ENCODE measurements at regions not wholly inside any gene's neighbourhood (a gene's known extent, or its start where the extent isn't known, plus 50 kb on each side); places are given as distances from the start of the nearest gene placed in this dataset.

GRCh38 chr7:17501441-17502212 lies 203.2 kb downstream of the AHR start:
- H3K36me3 ChIP-seq = no peaks in the 10 kb centered on the region
- no peaks in the 10 kb centered on the region for H3K27me3 ChIP-seq
- no peak for DNase-seq (ENCODE audit: extremely low spot score in 2 of 2)
- intact Hi-C loops (cut with DNase I) = no loop called here
- TF ChIP-seq POLR2A (IDR thresholded peaks at IDR 0.05) = no peak
- no peak for TF ChIP-seq CTCF (IDR thresholded peaks at IDR 0.05)
- TF ChIP-seq POLR2AphosphoS5 (IDR thresholded peaks at IDR 0.05; ENCODE audit: insufficient read depth in 1 of 2, low read depth in 1 of 2) = no peak
- no peak overlapping the region for H3K27ac ChIP-seq
- no peak overlapping the region for H3K4me3 ChIP-seq
- H3K4me1 ChIP-seq = peaks cover 27% of the 10 kb centered on the region
- no peaks in the 10 kb centered on the region for H3K9me3 ChIP-seq

- no peak for DNase-seq (ENCODE audit: extremely low spot score in 2 of 2)
- Histone ChIP-seq H3K4me3 (no peak overlapping the region), H3K36me3 (no peaks in the 10 kb centered on the region), H3K4me1 (peaks cover 19% of the 10 kb centered on the region), H3K27ac (no peak overlapping the region), H3K9me3 (no peaks in the 10 kb centered on the region), H3K27me3 (no peaks in the 10 kb centered on the region)
- intact Hi-C loops (cut with DNase I) = no loop called here
- TF ChIP-seq CTCF (IDR thresholded peaks at IDR 0.05) (no peak), POLR2A (IDR thresholded peaks at IDR 0.05) (no peak), POLR2AphosphoS5 (IDR thresholded peaks at IDR 0.05; ENCODE audit: insufficient read depth in 1 of 2, low read depth in 1 of 2) (no peak)
These were observed 204.0 kb downstream of the AHR start for GRCh38 chr7:17502213-17503060.

- Histone ChIP-seq H3K4me1 (peaks cover 4% of the 10 kb centered on the region), H3K27ac (no peak overlapping the region), H3K4me3 (no peak overlapping the region), H3K27me3 (no peaks in the 10 kb centered on the region), H3K9me3 (no peaks in the 10 kb centered on the region), H3K36me3 (no peaks in the 10 kb centered on the region)
- TF ChIP-seq POLR2AphosphoS5 (IDR thresholded peaks at IDR 0.05; ENCODE audit: insufficient read depth in 1 of 2, low read depth in 1 of 2) (no peak), CTCF (IDR thresholded peaks at IDR 0.05) (no peak), POLR2A (IDR thresholded peaks at IDR 0.05) (no peak)
- intact Hi-C loops (cut with DNase I) = no loop called here
- DNase-seq (ENCODE audit: extremely low spot score in 2 of 2) = no peak
These were observed 207.6 kb downstream of the AHR start for GRCh38 chr7:17506095-17506494.

GRCh38 chr7:17506596-17506995 lies 208.1 kb downstream of the AHR start:
- Histone ChIP-seq H3K27ac (no peak overlapping the region), H3K4me3 (no peak overlapping the region), H3K9me3 (no peaks in the 10 kb centered on the region), H3K4me1 (no peaks in the 10 kb centered on the region), H3K27me3 (no peaks in the 10 kb centered on the region), H3K36me3 (no peaks in the 10 kb centered on the region)
- DNase-seq (ENCODE audit: extremely low spot score in 2 of 2) = no peak
- no peak for TF ChIP-seq CTCF (IDR thresholded peaks at IDR 0.05)
- no peak for TF ChIP-seq POLR2A (IDR thresholded peaks at IDR 0.05)
- no peak for TF ChIP-seq POLR2AphosphoS5 (IDR thresholded peaks at IDR 0.05; ENCODE audit: insufficient read depth in 1 of 2, low read depth in 1 of 2)
- intact Hi-C loops (cut with DNase I) = no loop called here

GRCh38 chr7:17507717-17508116 lies 209.3 kb downstream of the AHR start:
- H3K36me3 ChIP-seq = no peaks in the 10 kb centered on the region
- no peaks in the 10 kb centered on the region for H3K9me3 ChIP-seq
- intact Hi-C loops (cut with DNase I) = no loop called here
- no peaks in the 10 kb centered on the region for H3K27me3 ChIP-seq
- H3K4me3 ChIP-seq = no peak overlapping the region
- no peak for DNase-seq (ENCODE audit: extremely low spot score in 2 of 2)
- no peak for TF ChIP-seq POLR2AphosphoS5 (IDR thresholded peaks at IDR 0.05; ENCODE audit: insufficient read depth in 1 of 2, low read depth in 1 of 2)
- peaks cover 8% of the 10 kb centered on the region for H3K4me1 ChIP-seq
- H3K27ac ChIP-seq = no peak overlapping the region

Data from vagina (tissue), 2 donors.